GM23338 (cell line): ENCODE measurements at regions not wholly inside any gene's neighbourhood (a gene's known extent, or its start where the extent isn't known, plus 50 kb on each side); places are given as distances from the start of the nearest gene placed in this dataset.

Experiments
- ATAC-seq: fragments of 200-7000 bp; cut with Tn5 transposase; 3 replicates; pipeline ENCODE4 v1.9.1; 2020
- DNase-seq: peaks from one replicate; pipeline ENCODE4 v3.0.0-alpha.2; 2015; ENCODE audit warnings: low spot score
- H2AFZ ChIP-seq: fragments of 200-600 bp; sonication (generic); 2 replicates; pipeline ENCODE4 v1.8.0; 2016; ENCODE audit warnings: antibody characterized with exemption, mild to moderate bottlenecking, moderate library complexity
- H3F3A ChIP-seq: fragments of 200-600 bp; sonication (generic); replicated peaks from 2 replicates; pipeline ENCODE4 v1.8.0; 2017; ENCODE audit warnings: antibody characterized with exemption, mixed run types, low read depth
- H3K27ac ChIP-seq: fragments of 200-600 bp; sonication (generic); 2 replicates; pipeline ENCODE4 v1.6.1; 2016; ENCODE audit warnings: low read depth
- H3K27me3 ChIP-seq: fragments of 200-600 bp; sonication (generic); 2 replicates; pipeline ENCODE4 v1.8.0; 2016; ENCODE audit warnings: mild to moderate bottlenecking, mixed run types, moderate library complexity; ENCODE audit not compliant: insufficient read depth
- H3K36me3 ChIP-seq: fragments of 200-600 bp; sonication (generic); 2 replicates; pipeline ENCODE4 v1.8.0; 2016; ENCODE audit warnings: mild to moderate bottlenecking; ENCODE audit not compliant: insufficient read depth
- H3K4me1 ChIP-seq: fragments of 200-600 bp; sonication (generic); 2 replicates; pipeline ENCODE4 v1.8.0; 2016; ENCODE audit warnings: mild to moderate bottlenecking, moderate library complexity; ENCODE audit not compliant: insufficient read depth
- H3K4me2 ChIP-seq: fragments of 200-600 bp; sonication (generic); 2 replicates; pipeline ENCODE4 v1.7.1; 2017; ENCODE audit warnings: mixed run types
- H3K4me3 ChIP-seq: fragments of 200-600 bp; sonication (generic); 2 replicates; pipeline ENCODE4 v1.6.1; 2016; ENCODE audit warnings: mixed run types
- H3K79me2 ChIP-seq: fragments of 200-600 bp; sonication (generic); replicated peaks from 2 replicates; pipeline ENCODE4 v1.8.0; 2017; ENCODE audit warnings: mild to moderate bottlenecking; ENCODE audit not compliant: insufficient read depth
- H3K9me2 ChIP-seq: fragments of 200-600 bp; sonication (generic); 2 replicates; pipeline ENCODE4 v1.8.0; 2017; ENCODE audit not compliant: insufficient read depth
- H4K20me1 ChIP-seq: fragments of 200-600 bp; sonication (generic); replicated peaks from 2 replicates; pipeline ENCODE4 v1.8.0; 2017; ENCODE audit warnings: mild to moderate bottlenecking; ENCODE audit not compliant: insufficient read depth
- H3K27ac Mint-ChIP-seq: 2 replicates; pipeline ENCODE4 v1.8.0; 2020; ENCODE audit warnings: inconsistent platforms, mild to moderate bottlenecking, moderate library complexity, mixed read lengths
- H3K27me3 Mint-ChIP-seq: 3 replicates; pipeline ENCODE4 v1.8.0; 2022; ENCODE audit warnings: low read depth, mild to moderate bottlenecking, moderate library complexity, mixed read lengths, inconsistent platforms; ENCODE audit not compliant: insufficient read depth, poor library complexity
- H3K36me3 Mint-ChIP-seq: 3 replicates; pipeline ENCODE4 v1.8.0; 2021; ENCODE audit warnings: low read depth, mild to moderate bottlenecking, inconsistent platforms, moderate library complexity, mixed read lengths
- H3K4me1 Mint-ChIP-seq: 3 replicates; pipeline ENCODE4 v1.8.0; 2020; ENCODE audit warnings: mild to moderate bottlenecking, inconsistent platforms, mixed read lengths
- H3K4me3 Mint-ChIP-seq: 3 replicates; pipeline ENCODE4 v1.8.0; 2021; ENCODE audit warnings: moderate library complexity, mild to moderate bottlenecking, inconsistent platforms, mixed read lengths
- H3K9me3 Mint-ChIP-seq: 3 replicates; pipeline ENCODE4 v1.8.0; 2020; ENCODE audit warnings: moderate library complexity, mild to moderate bottlenecking, inconsistent platforms, mixed read lengths
- CREB1 ChIP-seq: fragments of 250-450 bp; sonication (Bioruptor Pico); IDR thresholded peaks from 2 replicates; pipeline ENCODE4 v1.5.0; 2020; ENCODE audit warnings: low read depth, mild to moderate bottlenecking, moderate library complexity
- ETS1 ChIP-seq: IDR thresholded peaks from 2 replicates; pipeline ENCODE4 v1.6.1; 2016; ENCODE audit warnings: antibody characterized with exemption
- EZH2 ChIP-seq: fragments of 200-600 bp; sonication (generic); IDR thresholded peaks from one replicate; pipeline ENCODE4 v1.8.0; 2017; ENCODE audit warnings: antibody characterized with exemption, mild to moderate bottlenecking, low read depth; ENCODE audit not compliant: unreplicated experiment
- EZH2phosphoT487 ChIP-seq: fragments of 200-600 bp; sonication (generic); IDR thresholded peaks from one replicate; pipeline ENCODE4 v1.8.1; 2018; ENCODE audit warnings: antibody characterized with exemption; ENCODE audit not compliant: unreplicated experiment
- JUNB ChIP-seq: IDR thresholded peaks from one replicate; pipeline ENCODE4 v1.6.1; 2016; ENCODE audit warnings: antibody characterized with exemption; ENCODE audit not compliant: unreplicated experiment
- NANOG ChIP-seq: IDR thresholded peaks from 2 replicates; pipeline ENCODE4 v1.6.1; 2016; ENCODE audit warnings: antibody characterized with exemption, borderline replicate concordance
- POLR2AphosphoS5 ChIP-seq: IDR thresholded peaks from 2 replicates; pipeline ENCODE4 v1.6.1; 2016; ENCODE audit warnings: antibody characterized with exemption, low read depth
- REST ChIP-seq: IDR thresholded peaks from one replicate; pipeline ENCODE4 v1.6.1; 2018; ENCODE audit warnings: antibody characterized with exemption; ENCODE audit not compliant: unreplicated experiment
- ZNF114 ChIP-seq: fragments of 250-450 bp; sonication (Bioruptor Pico); IDR thresholded peaks from 2 replicates; pipeline ENCODE4 v1.5.0; 2020; ENCODE audit warnings: mild to moderate bottlenecking, moderate library complexity
- ZNF331 ChIP-seq: fragments of 250-450 bp; sonication (Bioruptor Pico); IDR thresholded peaks from 2 replicates; pipeline ENCODE4 v1.5.0; 2020; ENCODE audit warnings: low read depth, mild to moderate bottlenecking, moderate library complexity
- ZNF462 ChIP-seq: fragments of 250-450 bp; sonication (Bioruptor Pico); IDR thresholded peaks from 2 replicates; pipeline ENCODE4 v1.5.0; 2020; ENCODE audit warnings: mild to moderate bottlenecking, moderate library complexity

- TF ChIP-seq REST: no peak
- no peak for TF ChIP-seq POLR2AphosphoS5
Observed at GRCh38 chr12:89901319-89901718, 192.7 kb upstream of the ATP2B1 start (continued).

GRCh38 chr12:89899651-89900050 is 191.0 kb upstream of the ATP2B1 start:
- peaks cover 4% of the 10 kb centered on the region for H3K9me2 ChIP-seq
- H3K27ac ChIP-seq: no peak overlapping the region
- H3K79me2 ChIP-seq: no peaks in the 10 kb centered on the region
- Mint-ChIP-seq H3K4me3 (no peak overlapping the region; the same call in 2 of the 3 replicates), H3K27me3 (no peaks in the 10 kb centered on the region), H3K36me3 (no peaks in the 10 kb centered on the region), H3K4me1 (peaks cover 15% of the 10 kb centered on the region), H3K27ac (peak overlapping the region; percentile 59), H3K9me3 (no peaks in the 10 kb centered on the region)
- H3K27me3 ChIP-seq: no peaks in the 10 kb centered on the region
- 0 out of 2 replicates have a peak overlapping the region, but pooled peaks have one; percentile 20 for H2AFZ ChIP-seq
- H3K4me2 ChIP-seq: peak overlapping the region; percentile 53; the same call in 1 of the 2 replicates
- DNase-seq (peak; percentile 24), ATAC-seq (no peak)
- H3K4me1 ChIP-seq: peaks cover 14% of the 10 kb centered on the region
- no peaks in the 10 kb centered on the region for H4K20me1 ChIP-seq
- no peak overlapping the region for H3K4me3 ChIP-seq
- H3F3A ChIP-seq: no peaks in the 10 kb centered on the region
- no peaks in the 10 kb centered on the region for H3K36me3 ChIP-seq
- TF ChIP-seq CREB1 (CRISPR knock-in tag) (no peak), EZH2phosphoT487 (no peak), POLR2AphosphoS5 (no peak), ZNF462 (no peak), ZNF114 (CRISPR knock-in tag) (no peak), EZH2 (no peak), JUNB (no peak), ETS1 (no peak), REST (no peak), NANOG (no peak), ZNF331 (no peak)
